GM12874 (cell line): ENCODE measurements at regions not wholly inside any gene's neighbourhood (a gene's known extent, or its start where the extent isn't known, plus 50 kb on each side); places are given as distances from the start of the nearest gene placed in this dataset.

ENCODE experiments used
- CTCF ChIP-seq: IDR thresholded peaks from 2 replicates; pipeline ENCODE4 v1.5.1; 2011; ENCODE audit warnings: low read depth, mild to moderate bottlenecking, control low read depth, low read length, moderate library complexity; ENCODE audit not compliant: insufficient read depth

- TF ChIP-seq CTCF: no peak
Measured at GRCh38 chr10:56082169-56082568, 278.9 kb downstream of the ZWINT start.

- no peak for TF ChIP-seq CTCF
Measured at GRCh38 chr10:56068473-56069263, 292.4 kb downstream of the ZWINT start.

- no peak for TF ChIP-seq CTCF
Measured at GRCh38 chr10:56068040-56068439, 293.0 kb downstream of the ZWINT start.

GRCh38 chr10:56063642-56064041 lies 297.4 kb downstream of the ZWINT start:
- TF ChIP-seq CTCF: no peak

GRCh38 chr10:56057860-56058259 lies 303.2 kb downstream of the ZWINT start:
- no peak for TF ChIP-seq CTCF

- TF ChIP-seq CTCF: no peak
Measured at GRCh38 chr10:56035489-56035888, 325.6 kb downstream of the ZWINT start.

GRCh38 chr10:56028298-56029132 lies 332.5 kb downstream of the ZWINT start:
- no peak for TF ChIP-seq CTCF
